Trophoblast cell (in vitro differentiated cells and primary cell): ENCODE measurements at regions not wholly inside any gene's neighbourhood (a gene's known extent, or its start where the extent isn't known, plus 50 kb on each side); places are given as distances from the start of the nearest gene placed in this dataset.

Experiments
- DNase-seq, 2 donors: peaks; one replicate each; pipeline ENCODE4 v3.0.0-alpha.2; 2016
- H2AFZ ChIP-seq: 2 replicates; pipeline ENCODE4 v1.6.1; 2013; ENCODE audit warnings: low read length, moderate library complexity, mild to moderate bottlenecking; ENCODE audit not compliant: insufficient read depth, poor library complexity
- H2AK5ac ChIP-seq: 2 replicates; pipeline ENCODE4 v1.6.1; 2013; ENCODE audit warnings: mild to moderate bottlenecking, low read length
- H2BK120ac ChIP-seq: 2 replicates; pipeline ENCODE4 v1.6.1; 2013; ENCODE audit warnings: low read length, mild to moderate bottlenecking, moderate library complexity; ENCODE audit not compliant: insufficient read depth, poor library complexity
- H2BK12ac ChIP-seq: 2 replicates; pipeline ENCODE4 v1.6.1; 2013; ENCODE audit warnings: mild to moderate bottlenecking, low read length, moderate library complexity
- H2BK5ac ChIP-seq: 2 replicates; pipeline ENCODE4 v1.6.1; 2013; ENCODE audit warnings: low read length, low read depth, moderate library complexity, mild to moderate bottlenecking; ENCODE audit not compliant: poor library complexity
- H3K14ac ChIP-seq: 2 replicates; pipeline ENCODE4 v1.6.1; 2013; ENCODE audit warnings: mild to moderate bottlenecking, low read length
- H3K18ac ChIP-seq: 2 replicates; pipeline ENCODE4 v1.6.1; 2013; ENCODE audit warnings: mild to moderate bottlenecking, low read length
- H3K23ac ChIP-seq: 2 replicates; pipeline ENCODE4 v1.6.1; 2013; ENCODE audit warnings: low read length
- H3K27ac ChIP-seq: 2 replicates; pipeline ENCODE4 v1.5.1; 2013; ENCODE audit warnings: low read depth, mild to moderate bottlenecking, inconsistent platforms, low read length, moderate library complexity
- H3K27me3 ChIP-seq: 2 replicates; pipeline ENCODE4 v1.6.1; 2013; ENCODE audit warnings: inconsistent platforms, mild to moderate bottlenecking, low read length, moderate library complexity; ENCODE audit not compliant: insufficient read depth
- H3K36me3 ChIP-seq, 2 experiments: 1 replicate in 1 of 2; 2 replicates in 1 of 2; pipeline ENCODE4 v1.6.1; 2013; ENCODE audit warnings: low read length in 2 of 2, mild to moderate bottlenecking in 2 of 2, moderate library complexity in 1 of 2; ENCODE audit not compliant: insufficient read depth in 2 of 2, control insufficient read depth in 1 of 2
- H3K4ac ChIP-seq: 2 replicates; pipeline ENCODE4 v1.6.1; 2013; ENCODE audit warnings: low read depth, mild to moderate bottlenecking, low read length, moderate library complexity
- H3K4me1 ChIP-seq, 2 experiments: 1 replicate in 1 of 2; 2 replicates in 1 of 2; pipeline ENCODE4 v1.6.1; 2013; ENCODE audit warnings: low read length in 2 of 2, mild to moderate bottlenecking in 2 of 2, moderate library complexity in 1 of 2; ENCODE audit not compliant: insufficient read depth in 2 of 2, control insufficient read depth in 1 of 2
- H3K4me2 ChIP-seq: 2 replicates; pipeline ENCODE4 v1.6.1; 2013; ENCODE audit warnings: inconsistent platforms, mild to moderate bottlenecking, low read length, moderate library complexity
- H3K4me3 ChIP-seq: 2 replicates; pipeline ENCODE4 v1.5.1; 2013; ENCODE audit warnings: mild to moderate bottlenecking, low read depth, low read length, inconsistent platforms
- H3K79me1 ChIP-seq: one replicate; pipeline ENCODE4 v1.6.1; 2013; ENCODE audit warnings: low read length
- H3K79me2 ChIP-seq: 2 replicates; pipeline ENCODE4 v1.6.1; 2013; ENCODE audit warnings: low read length, mild to moderate bottlenecking; ENCODE audit not compliant: control insufficient read depth, insufficient read depth, poor library complexity
- H3K9ac ChIP-seq: 2 replicates; pipeline ENCODE4 v1.6.1; 2013; ENCODE audit warnings: mild to moderate bottlenecking, low read length
- H3K9me3 ChIP-seq: 2 replicates; pipeline ENCODE4 v1.6.1; 2013; ENCODE audit warnings: low read depth, mild to moderate bottlenecking, control low read depth, inconsistent platforms, low read length; ENCODE audit not compliant: insufficient read depth
- H4K12ac ChIP-seq: 2 replicates; pipeline ENCODE4 v1.6.1; 2013; ENCODE audit warnings: low read depth, mild to moderate bottlenecking, low read length, moderate library complexity
- H4K8ac ChIP-seq: 2 replicates; pipeline ENCODE4 v1.6.1; 2013; ENCODE audit warnings: low read depth, mild to moderate bottlenecking, low read length, moderate library complexity
- H4K91ac ChIP-seq: one replicate; pipeline ENCODE4 v1.6.1; 2013; ENCODE audit warnings: low read depth, mild to moderate bottlenecking, low read length, moderate library complexity
- WGBS: extraction: QIAGEN DNeasy Blood & Tissue Kit; methylation state at CpG from one replicate; pipeline ENCODE4 v1.1.7; 2013; ENCODE audit warnings: missing lambda C conversion rate; ENCODE audit not compliant: insufficient read length, insufficient coverage; ENCODE audit errors: extremely low coverage; 5-methylcytosine and 5-hydroxymethylcytosine counted together

- no peak overlapping the region for H2BK5ac ChIP-seq
- peak; percentile 62 to 95 for DNase-seq
- no peaks in the 10 kb centered on the region for H3K27me3 ChIP-seq
- no peak overlapping the region for H2BK120ac ChIP-seq
- H3K18ac ChIP-seq, result no peak overlapping the region
- H3K79me1 ChIP-seq, result no peaks in the 10 kb centered on the region
- H3K9ac ChIP-seq, result no peak overlapping the region
- H3K4me1 ChIP-seq, result peaks cover 2 to 5% of the 10 kb centered on the region in 2 experiments
- H4K91ac ChIP-seq, result no peak overlapping the region
- no peaks in the 10 kb centered on the region for H3K36me3 ChIP-seq
- WGBS, result no CpG with 5 or more reads among the region's 6 CpGs
- H2BK12ac ChIP-seq, result no peak overlapping the region
- no peak overlapping the region for H2AFZ ChIP-seq
- H3K27ac ChIP-seq, result no peak overlapping the region
- H4K12ac ChIP-seq, result no peak overlapping the region
- H2AK5ac ChIP-seq, result no peak overlapping the region
- H3K9me3 ChIP-seq, result no peaks in the 10 kb centered on the region
- no peak overlapping the region for H3K14ac ChIP-seq
- H3K23ac ChIP-seq, result no peak overlapping the region
- no peak overlapping the region for H3K4ac ChIP-seq
- no peak overlapping the region for H3K4me2 ChIP-seq
- H3K4me3 ChIP-seq, result no peak overlapping the region
- no peaks in the 10 kb centered on the region for H3K79me2 ChIP-seq
- H4K8ac ChIP-seq, result no peak overlapping the region
Measured at GRCh38 chr2:204024906-204025475, 88.4 kb downstream of the ICOS start.

DNA sequence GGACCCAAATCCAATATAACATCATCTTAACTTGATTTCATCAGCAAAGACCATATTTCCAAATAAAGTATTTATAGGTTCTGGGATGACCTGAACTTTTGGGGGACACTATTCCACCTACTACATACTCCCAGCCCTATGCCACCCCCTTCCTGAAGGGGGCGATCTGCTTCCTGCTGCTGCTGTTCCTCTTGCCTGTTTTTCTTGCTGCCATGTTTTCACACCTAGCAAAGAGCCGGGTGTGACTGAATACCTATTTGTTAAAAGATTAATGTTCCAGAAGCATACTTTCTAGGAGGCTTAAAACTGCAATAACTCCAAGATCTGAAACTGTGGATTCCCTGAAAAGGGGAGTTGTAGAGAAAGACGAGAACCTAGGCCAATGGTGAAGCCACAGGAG is 89.7 kb downstream of the ICOS start:
- no peak overlapping the region for H2BK12ac ChIP-seq
- no peak overlapping the region for H3K23ac ChIP-seq
- no peak overlapping the region for H3K18ac ChIP-seq
- H3K4ac ChIP-seq, result no peak overlapping the region
- no peaks in the 10 kb centered on the region for H3K79me2 ChIP-seq
- H3K9me3 ChIP-seq, result no peaks in the 10 kb centered on the region
- H3K9ac ChIP-seq, result no peak overlapping the region
- no peaks in the 10 kb centered on the region for H3K36me3 ChIP-seq
- no peak for DNase-seq
- no peak overlapping the region for H3K4me2 ChIP-seq
- no peak overlapping the region for H4K12ac ChIP-seq
- H3K4me3 ChIP-seq, result no peak overlapping the region
- no peaks in the 10 kb centered on the region for H3K27me3 ChIP-seq
- H2AK5ac ChIP-seq, result no peak overlapping the region
- H3K4me1 ChIP-seq, result peaks cover 2 to 5% of the 10 kb centered on the region in 2 experiments
- WGBS, result no CpG with 5 or more reads among the region's 3 CpGs
- no peak overlapping the region for H2BK120ac ChIP-seq
- H3K79me1 ChIP-seq, result no peaks in the 10 kb centered on the region
- no peak overlapping the region for H3K14ac ChIP-seq
- no peak overlapping the region for H4K8ac ChIP-seq
- H4K91ac ChIP-seq, result no peak overlapping the region
- no peak overlapping the region for H3K27ac ChIP-seq
- H2AFZ ChIP-seq, result no peak overlapping the region
- H2BK5ac ChIP-seq, result no peak overlapping the region

- Histone ChIP-seq H3K36me3 (no peaks in the 10 kb centered on the region), H3K4ac (no peak overlapping the region), H3K18ac (no peak overlapping the region), H4K8ac (no peak overlapping the region), H3K14ac (no peak overlapping the region), H3K4me3 (no peak overlapping the region), H4K91ac (no peak overlapping the region), H2AK5ac (no peak overlapping the region), H3K79me2 (no peaks in the 10 kb centered on the region), H2BK5ac (no peak overlapping the region), H3K27ac (no peak overlapping the region), H2BK120ac (no peak overlapping the region), H3K4me2 (no peak overlapping the region), H2BK12ac (no peak overlapping the region), H3K23ac (no peak overlapping the region), H3K27me3 (no peaks in the 10 kb centered on the region), H2AFZ (no peak overlapping the region), H3K9ac (no peak overlapping the region), H3K4me1 (peaks cover 2 to 5% of the 10 kb centered on the region in 2 experiments), H3K9me3 (no peaks in the 10 kb centered on the region), H4K12ac (no peak overlapping the region), H3K79me1 (no peaks in the 10 kb centered on the region)
- DNase-seq, result peak in 1 of 2 donors; percentile 42
- WGBS, result no CpG with 5 or more reads among the region's 3 CpGs
Measured at GRCh38 chr2:204027091-204027490, 90.5 kb downstream of the ICOS start.

GRCh38 chr2:204030322-204030721 is 93.8 kb downstream of the ICOS start:
- Histone ChIP-seq H3K27me3 (no peaks in the 10 kb centered on the region), H2AK5ac (no peak overlapping the region)
- no CpG with 5 or more reads among the region's 2 CpGs for WGBS

More at GRCh38 chr2:204030322-204030721, 93.8 kb downstream of the ICOS start:
- Histone ChIP-seq H3K27ac (no peak overlapping the region), H3K9ac (no peak overlapping the region), H2AFZ (no peak overlapping the region), H3K4me2 (no peak overlapping the region), H3K14ac (no peak overlapping the region), H3K18ac (no peak overlapping the region), H3K36me3 (no peaks in the 10 kb centered on the region), H3K79me2 (no peaks in the 10 kb centered on the region), H3K23ac (no peak overlapping the region), H4K91ac (no peak overlapping the region), H3K9me3 (no peaks in the 10 kb centered on the region), H3K4me3 (no peak overlapping the region), H4K12ac (no peak overlapping the region), H3K4me1 (no peaks in the 10 kb centered on the region), H4K8ac (no peak overlapping the region), H2BK5ac (no peak overlapping the region), H3K79me1 (no peaks in the 10 kb centered on the region), H2BK12ac (no peak overlapping the region), H2BK120ac (no peak overlapping the region), H3K4ac (no peak overlapping the region)
- no peak for DNase-seq
